ENCODE measurements at regions not wholly inside any gene's neighbourhood (a gene's known extent, or its start where the extent isn't known, plus 50 kb on each side); places are given as distances from the start of the nearest gene placed in this dataset.

DNA sequence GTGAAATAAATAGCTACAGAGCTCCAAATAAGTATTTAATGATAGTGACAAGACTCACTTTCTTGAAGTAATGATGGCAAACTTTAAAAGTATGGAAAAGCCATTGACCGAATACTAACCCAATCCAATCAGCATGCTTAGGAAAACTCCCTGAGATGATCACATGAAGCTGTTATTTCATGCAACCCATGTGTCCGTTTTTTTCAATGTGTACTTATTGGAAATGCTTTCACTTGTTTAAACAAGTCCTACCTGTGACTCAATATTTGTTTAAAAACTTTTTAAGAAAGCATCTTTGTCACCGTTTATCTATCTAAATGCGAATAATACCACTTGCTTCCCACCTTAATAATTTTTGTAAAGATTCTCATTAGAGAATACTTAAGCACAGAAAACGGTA, 185.8 kb downstream of the NRIP1 start:
- no peak overlapping the region for H3K4me3 ChIP-seq
- WGBS, 3 donors: 85 to 93% (median 87%) methylated on average over 5 of the region's 5 CpGs
- H3K36me3 ChIP-seq: no peaks in the 10 kb centered on the region
- TF ChIP-seq, protein P1, sequence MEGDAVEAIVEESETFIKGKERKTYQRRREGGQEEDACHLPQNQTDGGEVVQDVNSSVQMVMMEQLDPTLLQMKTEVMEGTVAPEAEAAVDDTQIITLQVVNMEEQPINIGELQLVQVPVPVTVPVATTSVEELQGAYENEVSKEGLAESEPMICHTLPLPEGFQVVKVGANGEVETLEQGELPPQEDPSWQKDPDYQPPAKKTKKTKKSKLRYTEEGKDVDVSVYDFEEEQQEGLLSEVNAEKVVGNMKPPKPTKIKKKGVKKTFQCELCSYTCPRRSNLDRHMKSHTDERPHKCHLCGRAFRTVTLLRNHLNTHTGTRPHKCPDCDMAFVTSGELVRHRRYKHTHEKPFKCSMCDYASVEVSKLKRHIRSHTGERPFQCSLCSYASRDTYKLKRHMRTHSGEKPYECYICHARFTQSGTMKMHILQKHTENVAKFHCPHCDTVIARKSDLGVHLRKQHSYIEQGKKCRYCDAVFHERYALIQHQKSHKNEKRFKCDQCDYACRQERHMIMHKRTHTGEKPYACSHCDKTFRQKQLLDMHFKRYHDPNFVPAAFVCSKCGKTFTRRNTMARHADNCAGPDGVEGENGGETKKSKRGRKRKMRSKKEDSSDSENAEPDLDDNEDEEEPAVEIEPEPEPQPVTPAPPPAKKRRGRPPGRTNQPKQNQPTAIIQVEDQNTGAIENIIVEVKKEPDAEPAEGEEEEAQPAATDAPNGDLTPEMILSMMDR (IDR thresholded peaks at IDR 0.05): no peak
- H3K9me3 ChIP-seq: no peaks in the 10 kb centered on the region
- no peaks in the 10 kb centered on the region for H3K27me3 ChIP-seq
- DNase-seq: no peak
- H3K27ac ChIP-seq: no peak overlapping the region
- peaks cover 2% of the 10 kb centered on the region for H3K4me1 ChIP-seq (ENCODE audit: insufficient read depth)
- intact Hi-C loops (cut with DNase I): no loop called here

DNA sequence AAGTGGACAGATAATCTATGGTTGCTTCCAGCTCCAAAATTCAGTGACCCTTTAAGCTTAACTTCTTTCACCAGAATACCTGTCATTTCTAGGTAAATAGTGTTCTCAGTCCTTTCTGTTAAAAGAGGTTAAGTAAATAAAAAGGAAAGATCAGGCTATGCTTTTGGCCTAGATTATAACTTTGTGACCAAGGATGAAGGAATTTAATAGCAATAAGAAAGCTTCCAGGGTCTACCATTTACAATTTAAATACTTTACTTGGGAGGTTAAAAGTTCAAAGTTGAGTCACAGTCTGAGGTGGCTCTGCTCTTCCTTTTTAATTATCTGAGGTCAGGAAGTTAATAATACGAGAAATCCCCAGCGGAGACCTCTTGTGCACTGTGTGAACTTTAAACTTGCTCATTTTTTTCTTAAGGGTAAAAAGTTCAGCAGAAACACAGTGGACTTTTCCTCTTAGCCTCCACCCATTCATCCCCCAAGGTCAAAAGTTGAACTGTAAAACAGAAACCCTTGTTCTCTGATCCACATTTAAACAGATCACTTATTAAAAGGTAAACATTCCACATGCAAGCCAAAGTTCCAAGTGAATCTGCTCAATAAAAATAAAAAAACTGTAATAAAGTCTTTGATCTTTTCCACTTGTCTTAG, 187.1 kb downstream of the NRIP1 start:
- no peak for DNase-seq
- 52 to 63% (median 56%) methylated on average over 2 of the region's 2 CpGs for WGBS, 3 donors
- TF ChIP-seq POLR2A (IDR thresholded peaks at IDR 0.05): no peak
- H3K4me1 ChIP-seq (ENCODE audit: insufficient read depth): peaks cover 2% of the 10 kb centered on the region
- H3K9me3 ChIP-seq: no peaks in the 10 kb centered on the region
- H3K27ac ChIP-seq: no peak overlapping the region
- no peaks in the 10 kb centered on the region for H3K36me3 ChIP-seq
- H3K27me3 ChIP-seq: no peaks in the 10 kb centered on the region
- no peak overlapping the region for H3K4me3 ChIP-seq
- intact Hi-C loops (cut with DNase I): no loop called here

DNA sequence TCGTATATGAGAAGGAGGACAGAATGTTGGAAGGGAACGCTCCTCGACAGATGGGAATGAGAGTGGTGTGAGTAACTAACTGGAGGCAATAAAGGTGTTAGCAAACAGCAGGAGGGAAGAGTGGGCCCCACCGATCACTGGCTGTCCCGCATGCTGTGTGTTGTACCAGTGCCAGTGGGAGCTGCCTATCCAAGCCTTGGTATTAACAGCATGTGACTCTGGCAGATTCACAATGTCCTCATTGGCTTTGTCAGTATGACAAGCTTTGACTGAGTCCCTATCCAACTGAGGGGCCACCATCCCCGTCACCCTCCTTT, 188.3 kb downstream of the NRIP1 start:
- Histone ChIP-seq H3K9me3 (no peaks in the 10 kb centered on the region), H3K36me3 (no peaks in the 10 kb centered on the region), H3K27ac (no peak overlapping the region), H3K27me3 (no peaks in the 10 kb centered on the region), H3K4me3 (no peak overlapping the region), H3K4me1 (ENCODE audit: insufficient read depth) (peaks cover 2% of the 10 kb centered on the region)
- DNase-seq: no peak
- 90 to 94% (median 94%) methylated on average over 6 of the region's 6 CpGs for WGBS, 3 donors
- TF ChIP-seq, protein P1 (IDR thresholded peaks at IDR 0.05): no peak
- no peak for TF ChIP-seq POLR2A (IDR thresholded peaks at IDR 0.05)
- TF ChIP-seq EP300 (IDR thresholded peaks at IDR 0.05): no peak
- intact Hi-C loops (cut with DNase I): no loop called here

DNA sequence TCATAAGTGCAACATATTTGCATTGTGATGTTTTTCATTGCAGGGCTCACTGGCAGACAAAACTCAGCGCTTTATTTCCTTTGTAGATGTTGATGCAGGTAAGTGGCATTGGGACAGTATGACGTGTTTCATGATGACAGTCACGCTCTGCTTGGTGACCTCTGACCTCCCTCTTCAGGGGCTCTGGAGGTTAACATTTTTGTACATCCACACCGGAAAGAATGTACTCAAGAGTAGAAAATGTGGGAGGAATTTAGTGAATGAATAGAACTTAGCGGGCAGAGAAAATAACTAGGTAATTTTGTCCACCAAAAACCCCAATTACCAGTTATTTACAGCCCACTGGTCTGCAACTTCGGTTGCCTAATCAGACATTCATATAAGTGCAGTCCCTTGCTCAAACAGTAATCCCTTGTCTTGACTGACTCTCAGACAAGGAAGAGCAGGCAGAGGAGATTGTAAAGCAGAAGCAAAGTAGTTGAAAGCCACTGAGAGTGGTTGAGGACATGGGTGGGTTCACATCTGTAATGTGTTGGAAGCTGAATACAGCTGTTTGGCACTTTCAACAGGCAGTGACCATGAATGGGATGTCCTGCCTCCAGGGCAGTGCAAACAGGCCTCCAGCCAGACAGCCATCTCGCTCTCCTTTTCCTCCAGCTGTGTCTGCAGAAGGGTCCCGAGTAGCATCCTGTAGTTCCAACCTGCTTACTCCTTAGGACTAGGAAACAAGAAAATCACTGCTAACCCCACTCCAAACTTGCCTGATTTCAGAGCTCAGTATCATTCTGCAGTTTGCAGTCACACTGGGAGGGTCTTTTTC, 188.9 kb downstream of the NRIP1 start:
- Histone ChIP-seq H3K4me1 (ENCODE audit: insufficient read depth) (peaks cover 2% of the 10 kb centered on the region), H3K9me3 (no peaks in the 10 kb centered on the region), H3K36me3 (no peaks in the 10 kb centered on the region), H3K4me3 (no peak overlapping the region), H3K27ac (no peak overlapping the region), H3K27me3 (no peaks in the 10 kb centered on the region)
- WGBS, 3 donors: 56 to 58% (median 58%) methylated on average over 8 of the region's 8 CpGs
- DNase-seq: no peak
- intact Hi-C loops (cut with DNase I): no loop called here
- TF ChIP-seq, protein P1 (IDR thresholded peaks at IDR 0.05): no peak
- TF ChIP-seq POLR2A (IDR thresholded peaks at IDR 0.05) (no peak), EP300 (IDR thresholded peaks at IDR 0.05) (no peak)

DNA sequence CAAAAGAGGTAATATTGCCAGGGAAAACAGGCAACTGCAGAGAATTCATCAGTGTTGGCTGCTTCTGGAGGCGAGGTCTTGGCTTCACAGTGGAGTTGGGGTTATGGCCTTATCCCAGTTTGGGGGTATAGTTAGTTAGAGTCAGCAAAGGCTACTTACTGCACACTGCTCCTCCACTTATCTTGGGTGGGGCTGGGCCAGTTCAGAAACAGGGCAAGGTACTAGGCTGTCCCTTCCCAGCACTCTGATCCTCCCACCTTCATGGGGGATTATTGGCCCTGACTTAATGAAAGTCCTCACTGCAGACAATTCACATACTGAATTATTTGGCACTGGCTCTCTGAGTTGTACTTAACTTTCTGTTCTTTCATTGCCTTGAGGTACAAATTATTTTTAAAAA, 189.6 kb downstream of the NRIP1 start:
- TF ChIP-seq EP300 (IDR thresholded peaks at IDR 0.05) (no peak), POLR2A (IDR thresholded peaks at IDR 0.05) (no peak)
- TF ChIP-seq, protein P1 (IDR thresholded peaks at IDR 0.05): no peak
- Histone ChIP-seq H3K4me3 (no peak overlapping the region), H3K27me3 (no peaks in the 10 kb centered on the region), H3K27ac (no peak overlapping the region), H3K4me1 (ENCODE audit: insufficient read depth) (peaks cover 2% of the 10 kb centered on the region), H3K9me3 (no peaks in the 10 kb centered on the region), H3K36me3 (no peaks in the 10 kb centered on the region)
- WGBS, 3 donors: 73 to 84% (median 84%) methylated on average over 1 of the region's 1 CpG
- intact Hi-C loops (cut with DNase I): no loop called here
- no peak for DNase-seq
